Urinary bladder (tissue), 3 donors: ENCODE measurements at regions not wholly inside any gene's neighbourhood (a gene's known extent, or its start where the extent isn't known, plus 50 kb on each side); places are given as distances from the start of the nearest gene placed in this dataset.

Experiments
- DNase-seq: peaks from one replicate; pipeline ENCODE4 v3.0.0-alpha.2; 2015; ENCODE audit errors: extremely low spot score
- H3K27ac ChIP-seq: one replicate; pipeline ENCODE4 v1.5.1; 2013; ENCODE audit warnings: low read depth, mild to moderate bottlenecking, moderate library complexity
- H3K36me3 ChIP-seq: one replicate; pipeline ENCODE4 v1.6.1; 2013; ENCODE audit warnings: mild to moderate bottlenecking, moderate library complexity; ENCODE audit not compliant: insufficient read depth
- H3K4me1 ChIP-seq: one replicate; pipeline ENCODE4 v1.6.1; 2013; ENCODE audit warnings: mild to moderate bottlenecking, moderate library complexity; ENCODE audit not compliant: insufficient read depth
- H3K4me3 ChIP-seq: one replicate; pipeline ENCODE4 v1.5.1; 2013; ENCODE audit warnings: low read depth, low read length
- WGBS: extraction: QIAGEN DNeasy Blood & Tissue Kit; methylation state at CpG from one replicate; pipeline ENCODE4 v1.1.7; 2013; 5-methylcytosine and 5-hydroxymethylcytosine counted together
- donor health status: healthy with polysubstance abuse.
- donor health status: healthy.

DNA sequence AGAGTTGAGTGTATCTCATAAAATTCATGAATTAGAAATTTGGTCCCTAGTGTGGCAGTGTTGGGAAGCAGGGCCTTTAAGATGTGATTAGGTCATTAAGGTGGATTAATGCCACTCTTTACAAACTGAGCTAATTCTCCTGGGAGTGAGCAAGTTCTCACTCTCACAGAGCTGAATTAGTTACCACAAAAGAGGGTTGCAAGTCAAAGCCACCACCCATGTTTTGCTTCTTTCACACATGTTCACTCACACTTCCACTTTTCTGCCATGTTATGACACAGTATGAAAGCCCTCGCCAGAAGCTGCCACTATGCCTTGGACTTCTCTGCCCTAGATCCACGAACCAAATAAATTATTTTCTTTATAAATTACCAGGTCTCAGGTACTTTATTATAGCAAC, 332.1 kb downstream of the ARAP2 start:
- 67% methylated on average over 2 of the region's 2 CpGs for WGBS
- DNase-seq: no peak
- H3K4me3 ChIP-seq: no peak overlapping the region
- H3K27ac ChIP-seq: no peak overlapping the region
- H3K4me1 ChIP-seq: no peaks in the 10 kb centered on the region
- H3K36me3 ChIP-seq: no peaks in the 10 kb centered on the region

- H3K36me3 ChIP-seq: no peaks in the 10 kb centered on the region
- no peaks in the 10 kb centered on the region for H3K4me1 ChIP-seq
- H3K4me3 ChIP-seq: no peak overlapping the region
- H3K27ac ChIP-seq: no peak overlapping the region
- 76% methylated on average over 1 of the region's 1 CpG for WGBS
- no peak for DNase-seq
Observed at GRCh38 chr4:35918491-35918977, 325.8 kb downstream of the ARAP2 start.

DNA sequence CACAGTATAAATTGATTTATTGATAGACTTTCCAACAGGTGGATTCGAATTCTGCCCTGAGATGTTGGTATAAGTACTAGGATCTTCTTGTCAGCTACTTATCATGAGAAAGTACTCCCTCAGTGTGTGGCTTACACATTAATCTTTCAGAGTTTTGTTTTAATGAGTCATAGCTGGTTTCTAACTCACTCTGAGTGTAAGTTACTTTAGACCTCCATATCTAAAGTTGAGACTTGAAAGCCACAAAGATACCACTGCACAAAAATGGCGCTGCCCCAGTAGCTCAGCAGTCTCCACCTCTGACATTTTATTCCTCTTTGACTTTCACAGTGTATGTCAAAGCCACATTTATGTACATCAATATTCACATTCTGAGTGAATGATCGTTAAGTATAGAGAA, 318.5 kb downstream of the ARAP2 start:
- DNase-seq: no peak
- H3K36me3 ChIP-seq: no peaks in the 10 kb centered on the region
- no peaks in the 10 kb centered on the region for H3K4me1 ChIP-seq
- no peak overlapping the region for H3K27ac ChIP-seq
- 71% methylated on average over 3 of the region's 3 CpGs for WGBS
- no peak overlapping the region for H3K4me3 ChIP-seq

GRCh38 chr4:35926788-35927187, 317.5 kb downstream of the ARAP2 start:
- 83% methylated on average over 3 of the region's 3 CpGs for WGBS
- DNase-seq: no peak

DNA sequence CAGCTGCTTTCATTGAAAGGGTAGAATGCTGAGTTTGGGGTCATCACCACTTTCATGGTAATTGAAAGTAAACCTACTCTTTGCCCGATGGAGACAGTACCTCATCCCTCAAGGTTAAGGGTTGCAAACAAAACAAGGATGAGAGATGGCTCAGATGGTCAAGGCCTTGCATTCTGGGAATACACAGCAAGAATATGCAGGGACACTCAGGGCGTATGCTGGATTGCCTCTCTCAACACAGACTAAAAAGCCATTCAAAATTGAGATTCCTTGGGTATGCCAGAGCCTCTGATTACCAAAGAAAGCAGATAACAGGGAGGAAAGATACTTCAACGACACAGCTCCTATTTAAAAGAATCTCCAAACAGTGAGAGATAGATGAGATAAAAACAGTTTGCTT, 310.4 kb downstream of the ARAP2 start:
- no peaks in the 10 kb centered on the region for H3K36me3 ChIP-seq
- no peak for DNase-seq
- H3K4me3 ChIP-seq: no peak overlapping the region
- 32% methylated on average over 3 of the region's 3 CpGs for WGBS
- H3K27ac ChIP-seq: no peak overlapping the region
- H3K4me1 ChIP-seq: no peaks in the 10 kb centered on the region

More at GRCh38 chr4:35926788-35927187, 317.5 kb downstream of the ARAP2 start:
- Histone ChIP-seq H3K4me1 (no peaks in the 10 kb centered on the region), H3K27ac (no peak overlapping the region), H3K4me3 (no peak overlapping the region), H3K36me3 (no peaks in the 10 kb centered on the region)

GRCh38 chr4:35934320-35934981, 309.9 kb downstream of the ARAP2 start:
- Histone ChIP-seq H3K4me3 (no peak overlapping the region), H3K27ac (no peak overlapping the region), H3K4me1 (no peaks in the 10 kb centered on the region), H3K36me3 (no peaks in the 10 kb centered on the region)
- peak; percentile 52 for DNase-seq
- 28% methylated on average over 5 of the region's 5 CpGs for WGBS

GRCh38 chr4:35938936-35939335, 305.4 kb downstream of the ARAP2 start:
- Histone ChIP-seq H3K4me1 (no peaks in the 10 kb centered on the region), H3K36me3 (no peaks in the 10 kb centered on the region), H3K4me3 (no peak overlapping the region), H3K27ac (no peak overlapping the region)
- WGBS: 73% methylated on average over 3 of the region's 3 CpGs
- DNase-seq: no peak

GRCh38 chr4:35939751-35940150, 304.6 kb downstream of the ARAP2 start:
- WGBS: 30% methylated on average over 1 of the region's 1 CpG
- no peak for DNase-seq
- Histone ChIP-seq H3K36me3 (no peaks in the 10 kb centered on the region), H3K27ac (no peak overlapping the region), H3K4me3 (no peak overlapping the region), H3K4me1 (no peaks in the 10 kb centered on the region)

GRCh38 chr4:35942092-35942491, 302.2 kb downstream of the ARAP2 start:
- Histone ChIP-seq H3K4me1 (no peaks in the 10 kb centered on the region), H3K36me3 (no peaks in the 10 kb centered on the region), H3K4me3 (no peak overlapping the region), H3K27ac (no peak overlapping the region)
- DNase-seq: no peak
- WGBS: 80% methylated on average over 2 of the region's 2 CpGs

DNA sequence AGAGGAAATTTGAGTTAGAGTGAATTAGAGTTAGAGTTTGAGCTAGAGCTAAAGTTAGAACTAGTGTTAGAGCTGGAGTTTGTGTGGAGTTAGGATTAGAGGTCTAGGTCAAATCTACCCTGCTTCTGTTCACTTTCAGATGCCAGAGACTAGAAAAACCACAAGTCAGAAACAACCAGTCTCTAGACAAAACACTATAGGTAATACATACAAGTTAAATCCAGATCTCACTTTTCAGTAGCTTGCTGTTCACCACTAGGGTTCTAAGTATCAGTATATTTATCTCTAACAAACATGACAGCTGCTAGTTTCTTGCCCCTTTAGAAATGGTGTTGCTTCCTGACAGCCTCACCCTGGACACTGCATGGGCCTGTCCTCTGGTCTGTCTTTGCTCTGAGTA, 300.7 kb downstream of the ARAP2 start:
- no peak for DNase-seq
- no peak overlapping the region for H3K27ac ChIP-seq
- H3K4me1 ChIP-seq: no peaks in the 10 kb centered on the region

DNA sequence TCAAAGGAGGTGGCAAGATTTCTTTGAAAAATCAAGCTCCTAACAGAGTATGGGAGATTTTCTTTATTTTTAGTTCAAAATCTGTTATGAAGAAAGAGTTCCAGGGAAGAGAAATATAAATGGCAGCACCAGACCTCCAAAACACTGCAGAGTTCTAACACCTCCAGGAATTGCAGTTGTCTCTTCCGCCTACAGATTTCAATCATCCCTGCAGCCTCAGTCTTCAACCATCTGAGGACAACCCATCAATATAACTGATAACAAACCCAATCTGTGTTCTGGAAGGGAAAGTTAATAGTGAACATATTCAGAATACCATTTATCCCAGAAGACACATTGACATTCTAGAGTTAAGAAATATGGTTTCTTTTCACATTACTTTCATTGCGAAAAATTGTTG, 296.1 kb downstream of the ARAP2 start:
- no peaks in the 10 kb centered on the region for H3K36me3 ChIP-seq
- 90% methylated on average over 2 of the region's 2 CpGs for WGBS
- no peak overlapping the region for H3K27ac ChIP-seq
- H3K4me3 ChIP-seq: no peak overlapping the region
- H3K4me1 ChIP-seq: no peaks in the 10 kb centered on the region
- no peak for DNase-seq

More for the DNA sequence above, 300.7 kb downstream of the ARAP2 start:
- no peak overlapping the region for H3K4me3 ChIP-seq
- no peaks in the 10 kb centered on the region for H3K36me3 ChIP-seq

DNA sequence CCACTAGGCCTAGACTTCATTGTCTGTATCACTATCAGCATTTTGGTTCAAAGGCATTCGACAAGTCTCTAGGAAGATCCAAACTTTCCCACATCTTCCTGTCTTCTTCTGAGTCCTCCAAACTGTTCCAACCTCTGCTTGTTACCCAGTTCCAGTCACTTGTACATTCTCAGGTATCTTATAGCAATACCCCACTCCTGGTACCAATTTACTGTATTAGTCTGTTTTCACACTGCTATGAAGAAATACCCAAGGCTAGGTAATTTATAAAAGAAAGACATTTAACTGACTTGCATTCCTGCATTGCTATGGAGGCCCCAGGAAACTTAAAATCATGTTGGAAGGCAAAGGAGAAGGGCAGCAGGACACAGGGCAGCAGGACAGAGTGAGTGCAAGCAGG, 293.9 kb downstream of the ARAP2 start:
- 93% methylated on average over 1 of the region's 1 CpG for WGBS
- DNase-seq: no peak

GRCh38 chr4:35952751-35953150, 291.6 kb downstream of the ARAP2 start:
- Histone ChIP-seq H3K4me3 (no peak overlapping the region), H3K36me3 (no peaks in the 10 kb centered on the region), H3K27ac (no peak overlapping the region), H3K4me1 (no peaks in the 10 kb centered on the region)
- 70% methylated on average over 2 of the region's 2 CpGs for WGBS
- DNase-seq: no peak

More for the DNA sequence above, 293.9 kb downstream of the ARAP2 start:
- H3K4me3 ChIP-seq: no peak overlapping the region
- H3K36me3 ChIP-seq: no peaks in the 10 kb centered on the region
- H3K27ac ChIP-seq: no peak overlapping the region
- H3K4me1 ChIP-seq: no peaks in the 10 kb centered on the region

DNA sequence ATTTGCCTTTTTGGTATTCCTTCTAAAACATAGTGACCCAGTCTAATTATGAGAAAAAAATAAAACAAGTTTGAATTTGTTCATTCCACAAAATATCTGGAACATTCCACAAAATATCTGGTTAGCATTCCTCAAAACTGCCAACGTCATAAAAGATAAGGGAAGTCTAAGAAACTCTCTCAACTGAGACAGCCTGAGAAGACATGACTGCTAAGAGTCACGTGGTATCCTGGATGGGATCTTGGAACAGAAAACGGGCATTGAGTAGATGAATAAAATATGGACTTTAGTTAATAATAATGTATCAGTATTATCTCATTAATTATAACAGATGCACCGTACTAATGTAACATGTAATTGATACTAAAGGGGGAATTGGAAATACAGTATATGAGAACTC, 280.9 kb downstream of the ARAP2 start:
- 73% methylated on average over 4 of the region's 4 CpGs for WGBS
- no peak overlapping the region for H3K4me3 ChIP-seq

More for the DNA sequence above, 280.9 kb downstream of the ARAP2 start:
- Histone ChIP-seq H3K4me1 (no peaks in the 10 kb centered on the region), H3K27ac (no peak overlapping the region), H3K36me3 (no peaks in the 10 kb centered on the region)
- no peak for DNase-seq
